ENCODE measurements at regions not wholly inside any gene's neighbourhood (a gene's known extent, or its start where the extent isn't known, plus 50 kb on each side); places are given as distances from the start of the nearest gene placed in this dataset.

DNA sequence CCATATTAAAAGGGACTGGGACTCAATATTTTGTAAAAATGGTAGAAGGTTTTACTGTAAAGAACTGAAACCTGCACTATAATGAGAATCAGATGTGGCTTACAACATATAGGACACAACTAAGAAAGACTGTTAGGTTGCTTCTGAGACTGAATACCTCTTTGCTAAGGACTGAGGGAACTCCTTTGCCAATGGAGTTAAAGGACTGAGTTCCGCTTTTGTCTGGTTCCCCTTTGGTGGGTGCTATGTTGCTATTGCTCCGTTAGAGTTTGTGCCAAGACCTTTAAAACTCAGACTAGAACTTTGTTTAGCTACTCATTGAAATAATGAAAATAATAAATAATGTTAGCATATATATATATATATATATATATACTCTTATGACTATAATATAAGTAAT, 147.8 kb upstream of the KCNMB2 start:
- no peak for DNase-seq

DNA sequence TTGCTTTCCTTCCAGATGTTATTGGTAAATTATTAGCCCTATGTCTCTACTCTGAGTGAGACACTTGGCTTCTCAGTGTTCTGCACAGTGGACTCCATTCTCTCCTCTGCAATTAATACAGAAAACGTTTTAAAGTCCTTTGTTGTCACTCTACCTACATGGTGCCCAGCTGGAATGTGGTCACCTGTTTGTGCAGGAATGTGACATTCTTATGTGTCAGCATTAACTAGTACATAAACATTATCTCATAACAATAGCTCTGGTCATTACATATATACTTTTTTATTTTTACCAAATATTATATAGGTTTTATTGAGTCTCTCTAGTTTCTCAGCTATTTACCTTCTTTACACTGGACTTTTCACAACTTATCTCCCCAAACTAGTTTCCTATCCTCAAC, 147.0 kb upstream of the KCNMB2 start:
- DNase-seq, result no peak

DNA sequence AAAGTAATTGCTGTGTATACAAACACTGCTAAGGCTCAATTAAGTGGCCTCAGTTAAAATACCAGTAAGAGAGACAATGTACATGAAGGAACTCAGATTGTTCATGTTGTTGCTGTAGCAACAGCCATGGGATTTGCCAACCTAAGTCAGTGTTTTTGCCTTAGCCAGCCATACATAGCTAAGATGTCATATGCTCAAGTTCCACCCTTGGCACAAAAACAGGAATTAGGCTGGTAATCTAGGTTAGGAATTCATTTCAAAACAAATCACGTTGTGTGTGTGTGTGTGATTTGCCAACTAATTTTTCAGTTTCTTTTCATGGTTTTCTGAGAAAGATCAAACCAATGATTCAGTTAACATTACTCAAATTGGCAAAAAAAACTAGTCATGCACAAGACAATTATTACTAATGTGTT, 143.7 kb upstream of the KCNMB2 start:
- no peak for DNase-seq

DNA sequence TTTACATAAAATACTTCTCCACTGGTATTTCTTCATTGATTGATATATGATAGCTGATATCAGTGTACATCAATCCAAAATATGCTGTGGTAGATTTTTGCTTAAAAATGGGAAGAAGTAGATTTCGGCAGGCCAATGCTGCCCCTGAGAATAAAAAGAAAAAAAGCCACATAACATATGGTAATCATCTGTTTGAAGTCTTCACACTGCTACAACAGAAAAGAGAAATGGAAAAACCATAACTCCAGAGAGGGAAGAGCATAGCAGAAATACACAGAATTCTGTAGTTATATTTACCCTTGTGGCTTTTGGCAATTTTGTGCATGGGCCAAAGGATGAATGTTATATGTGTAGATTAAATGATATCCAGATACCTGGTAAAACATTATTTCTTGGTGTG, 143.1 kb upstream of the KCNMB2 start:
- DNase-seq, result no peak

DNA sequence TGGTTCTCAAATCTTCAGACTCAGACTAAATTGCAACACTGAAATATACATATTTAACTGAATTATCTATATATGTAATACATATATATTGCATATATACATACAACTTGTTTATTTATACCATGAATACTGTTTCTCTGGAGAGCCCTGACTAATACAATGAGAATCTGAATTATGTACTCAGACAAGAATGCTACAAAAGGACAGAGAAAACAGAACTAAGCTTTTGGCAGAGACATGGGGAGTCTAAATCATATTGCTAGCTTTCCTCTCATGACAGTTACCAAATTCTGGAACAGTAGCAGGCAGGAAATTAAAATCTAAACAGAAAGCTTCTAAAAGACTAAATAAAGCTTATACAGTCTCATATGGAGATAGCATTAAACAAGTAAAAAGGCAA, 142.4 kb upstream of the KCNMB2 start:
- no peak for DNase-seq

DNA sequence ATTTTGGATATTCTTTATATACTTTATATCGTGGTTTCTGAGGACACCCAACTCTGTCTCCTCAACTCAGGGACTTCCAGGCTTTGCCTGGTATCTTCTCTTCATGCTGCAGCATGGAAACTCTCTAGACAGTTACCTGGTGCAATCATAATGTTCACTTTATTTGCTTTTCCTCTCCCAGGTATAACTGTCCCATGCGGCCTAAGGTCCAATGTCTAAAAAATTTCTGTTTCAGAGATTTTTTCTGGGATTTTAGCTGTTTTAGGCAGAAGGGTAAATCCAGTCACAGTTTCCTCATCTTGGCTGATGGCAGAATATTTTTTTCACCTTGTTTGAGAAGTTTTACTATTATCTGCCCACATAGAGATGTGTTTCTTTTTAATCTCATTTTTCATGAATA, 139.9 kb upstream of the KCNMB2 start:
- DNase-seq, result no peak

DNA sequence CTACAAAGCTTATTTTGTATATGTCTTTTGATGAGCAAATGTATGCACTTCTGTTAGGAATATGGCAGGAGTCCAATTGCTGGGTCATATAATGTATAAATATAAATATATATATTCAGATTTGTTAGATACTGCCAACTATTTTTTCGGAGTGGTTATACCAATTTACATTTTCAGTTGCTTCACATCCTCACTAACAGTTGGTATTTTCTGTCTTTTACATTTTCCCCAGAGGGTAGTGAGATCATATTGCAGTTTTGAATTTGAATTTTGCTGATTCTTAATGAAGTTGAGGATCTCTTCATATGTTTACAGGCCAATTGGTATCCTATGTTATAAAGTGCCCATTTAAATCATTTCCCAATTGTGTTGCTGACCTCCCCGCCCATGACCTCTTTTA, 139.0 kb upstream of the KCNMB2 start:
- DNase-seq, result no peak

DNA sequence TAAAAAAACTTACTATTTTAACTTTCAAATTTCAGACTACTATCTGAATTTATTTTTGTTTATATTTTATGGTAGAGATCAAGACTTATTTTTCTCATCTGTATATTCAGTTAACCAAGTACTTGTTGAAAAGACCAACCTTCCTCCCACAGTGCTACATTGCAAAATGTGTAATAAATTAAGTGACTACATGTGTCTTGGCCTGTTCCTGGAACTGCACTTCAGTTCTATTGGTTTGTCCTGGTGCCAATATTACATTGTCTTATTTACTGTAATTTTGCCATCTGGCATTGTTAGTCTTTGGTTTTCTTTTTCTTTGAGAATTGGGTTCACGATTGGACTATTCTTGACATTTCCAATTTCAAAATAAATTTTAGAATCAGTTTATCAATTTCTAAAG, 138.4 kb upstream of the KCNMB2 start:
- DNase-seq, result no peak

DNA sequence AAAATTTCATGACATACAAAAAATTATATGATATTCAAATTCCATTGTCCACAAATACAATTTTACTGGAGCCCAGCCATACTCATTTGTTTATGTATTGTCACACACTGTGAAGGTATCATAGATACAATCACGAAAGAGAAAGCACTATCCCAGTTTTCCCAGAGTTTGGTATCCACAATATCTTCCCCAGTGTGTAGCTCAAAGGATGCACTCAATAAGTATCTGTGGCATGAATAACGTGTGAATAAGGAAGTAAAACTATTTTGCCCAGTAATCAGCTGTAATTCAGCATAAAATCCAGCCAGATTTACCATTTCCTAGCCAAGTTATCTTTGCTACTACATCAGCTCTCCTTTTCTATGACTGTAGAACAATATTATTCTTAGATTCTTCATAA, 131.3 kb upstream of the KCNMB2 start:
- DNase-seq, result no peak

DNA sequence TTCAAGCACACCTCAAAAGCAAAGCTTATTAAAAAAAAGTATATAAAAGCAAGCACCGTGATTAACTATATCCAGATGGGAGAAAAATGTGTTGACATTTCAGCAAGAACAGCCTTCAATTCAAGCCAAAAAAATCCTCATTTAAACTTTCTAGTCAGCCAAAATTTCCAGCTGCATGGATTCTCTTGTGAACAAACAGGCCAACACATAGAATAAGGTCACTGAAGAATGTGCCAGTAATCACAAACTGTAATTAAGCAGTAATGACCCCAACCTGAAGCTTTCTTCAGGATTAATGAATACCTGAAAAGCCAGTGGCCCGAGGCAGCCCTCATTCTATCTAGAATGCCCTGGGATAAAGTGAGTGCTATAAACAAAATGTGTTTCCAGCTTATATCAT, 130.7 kb upstream of the KCNMB2 start:
- DNase-seq, result no peak

DNA sequence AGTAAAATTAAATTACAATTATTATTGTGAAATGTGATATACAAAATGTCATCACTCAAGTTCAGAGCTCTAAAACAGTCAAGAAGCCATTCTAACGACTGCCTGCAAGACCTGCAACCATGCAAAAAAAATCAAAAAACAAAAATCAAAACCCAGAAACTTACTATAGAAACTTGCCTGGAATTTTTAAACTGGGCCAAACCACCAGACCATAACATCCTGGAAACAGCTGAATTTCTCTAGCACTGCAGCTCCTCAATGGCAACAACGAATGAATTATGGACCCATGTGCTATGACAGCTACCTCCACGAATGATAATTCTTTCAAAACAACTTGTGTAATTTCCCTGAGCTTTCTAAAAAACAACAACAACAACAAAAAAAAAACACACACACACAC, 130.0 kb upstream of the KCNMB2 start:
- no peak for DNase-seq

DNA sequence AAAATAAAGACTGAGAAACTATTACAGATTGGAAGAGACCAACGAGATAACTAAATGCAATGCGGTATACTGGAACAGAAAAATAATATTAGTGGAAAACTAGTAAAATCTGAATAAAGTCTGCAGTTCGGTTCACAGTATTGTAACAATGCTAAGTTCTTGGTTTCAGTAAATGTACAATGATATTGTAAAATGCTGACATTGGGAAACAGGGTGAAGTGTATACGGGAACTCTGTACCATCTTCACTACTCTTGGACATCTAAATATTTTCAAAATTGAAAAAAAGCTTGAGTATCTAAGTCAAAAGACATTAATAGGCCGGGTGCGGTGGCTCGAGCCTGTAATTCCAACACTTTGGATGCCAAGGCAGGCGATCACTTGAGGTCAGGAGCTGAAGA, 120.9 kb upstream of the KCNMB2 start:
- DNase-seq, result no peak

DNA sequence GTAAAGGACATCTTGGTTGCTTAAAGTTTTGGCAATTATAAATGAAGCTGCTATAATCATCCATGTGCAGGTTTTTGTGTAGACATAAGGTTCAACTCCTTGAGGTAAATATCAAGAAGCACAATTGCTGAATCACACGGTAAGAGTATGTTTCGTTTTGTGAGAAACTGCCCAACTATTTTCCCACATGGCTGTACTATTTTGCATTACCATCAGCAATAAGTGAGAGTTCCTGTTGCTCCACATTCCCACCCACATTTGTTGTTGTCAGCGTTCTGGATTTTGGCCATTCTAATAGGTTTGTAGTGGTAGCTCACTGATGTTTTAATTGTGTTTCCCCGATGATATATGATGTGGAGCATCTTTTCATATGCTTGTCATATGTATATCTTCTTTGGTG, 118.5 kb upstream of the KCNMB2 start:
- no peak for DNase-seq

DNA sequence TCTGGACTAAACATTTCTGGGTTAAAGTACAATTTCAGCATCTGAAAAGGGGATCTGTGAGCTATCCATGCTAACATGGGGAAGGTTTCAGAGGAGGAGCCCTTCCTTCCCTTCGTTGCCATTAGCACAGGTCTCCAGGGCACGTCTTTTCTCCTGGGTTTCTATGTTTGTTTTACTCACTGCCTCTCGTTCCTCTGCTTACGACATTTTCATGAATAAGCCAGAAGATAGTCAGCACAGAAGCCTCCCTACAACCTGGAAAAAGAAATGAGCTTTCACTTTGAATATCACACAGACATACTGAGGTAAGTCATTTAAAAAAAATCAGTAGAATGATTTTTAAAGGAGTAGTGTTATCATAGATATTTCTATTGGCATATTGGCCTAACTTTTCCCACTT, 117.2 kb upstream of the KCNMB2 start:
- DNase-seq, result no peak

DNA sequence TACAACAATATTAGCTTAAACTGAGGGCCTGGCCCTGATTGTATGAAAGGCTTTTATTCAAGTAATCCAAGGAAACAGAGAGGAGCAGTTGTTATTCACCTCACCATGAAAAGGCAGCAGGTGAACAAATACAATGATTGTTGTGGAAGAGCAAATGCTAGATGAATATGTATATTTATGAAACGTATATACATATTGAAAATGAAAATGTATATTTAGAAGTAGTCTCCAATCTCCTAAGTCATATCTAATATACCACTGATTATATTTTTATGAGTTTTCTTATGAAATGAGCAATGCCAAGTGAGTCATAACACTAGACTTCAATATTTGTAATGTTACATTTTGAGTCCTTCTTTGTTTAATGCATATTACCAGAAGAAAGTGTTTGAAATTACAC, 116.2 kb upstream of the KCNMB2 start:
- no peak for DNase-seq

DNA sequence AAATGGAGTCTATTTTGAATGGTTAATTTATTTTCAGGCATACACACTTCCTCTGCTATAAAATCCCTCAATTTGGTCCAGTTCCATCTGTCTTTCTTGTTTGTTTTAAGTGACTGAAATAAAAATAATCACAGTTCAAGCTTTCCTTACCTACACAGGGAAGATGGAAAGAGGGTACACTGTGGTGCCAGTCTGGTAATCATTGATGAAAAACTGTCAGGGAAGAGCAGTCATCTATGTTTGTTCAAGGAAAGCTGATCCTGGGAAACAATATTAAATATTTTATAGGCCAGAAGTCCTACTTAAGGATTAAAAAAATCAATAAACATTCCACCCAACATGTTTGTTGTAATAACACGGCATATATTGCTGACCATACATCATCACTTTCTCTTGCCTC, 115.2 kb upstream of the KCNMB2 start:
- no peak for DNase-seq

DNA sequence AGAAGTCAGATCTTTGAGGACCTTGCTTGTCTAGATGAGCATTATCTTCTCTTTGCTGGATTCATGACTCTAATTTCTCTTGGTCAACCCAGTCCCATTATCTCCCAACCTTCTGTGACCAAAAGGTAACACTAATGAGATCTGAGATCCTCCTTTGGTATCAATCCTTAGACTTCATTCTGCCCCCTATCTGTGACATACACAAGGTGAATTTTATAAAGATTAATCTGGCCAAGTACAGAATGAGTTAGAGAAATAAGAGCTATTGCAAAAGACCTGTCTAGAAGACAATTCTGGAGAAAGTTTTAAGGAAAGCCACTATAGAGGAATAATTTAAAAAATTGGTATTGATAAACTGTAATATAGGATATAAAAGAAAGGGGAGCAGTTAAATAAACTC, 113.8 kb upstream of the KCNMB2 start:
- no peak for DNase-seq

DNA sequence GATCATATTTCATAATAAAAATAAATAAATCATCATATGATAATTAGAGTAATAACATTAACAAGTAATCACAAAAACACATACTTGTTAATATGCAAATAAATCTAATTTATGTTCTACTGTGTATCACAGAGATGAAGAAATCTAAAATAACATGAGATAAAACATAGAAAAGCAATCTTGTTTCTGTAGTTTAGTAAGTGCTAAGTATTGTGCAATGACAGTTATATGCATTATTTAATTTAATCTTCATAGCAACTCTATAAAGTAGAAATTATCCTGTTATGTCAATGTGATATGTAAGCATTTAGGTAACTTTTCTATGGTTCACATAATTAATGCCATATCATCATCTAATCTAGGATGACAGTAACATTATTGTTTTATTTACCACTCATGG, 108.2 kb upstream of the KCNMB2 start:
- no peak for DNase-seq

DNA sequence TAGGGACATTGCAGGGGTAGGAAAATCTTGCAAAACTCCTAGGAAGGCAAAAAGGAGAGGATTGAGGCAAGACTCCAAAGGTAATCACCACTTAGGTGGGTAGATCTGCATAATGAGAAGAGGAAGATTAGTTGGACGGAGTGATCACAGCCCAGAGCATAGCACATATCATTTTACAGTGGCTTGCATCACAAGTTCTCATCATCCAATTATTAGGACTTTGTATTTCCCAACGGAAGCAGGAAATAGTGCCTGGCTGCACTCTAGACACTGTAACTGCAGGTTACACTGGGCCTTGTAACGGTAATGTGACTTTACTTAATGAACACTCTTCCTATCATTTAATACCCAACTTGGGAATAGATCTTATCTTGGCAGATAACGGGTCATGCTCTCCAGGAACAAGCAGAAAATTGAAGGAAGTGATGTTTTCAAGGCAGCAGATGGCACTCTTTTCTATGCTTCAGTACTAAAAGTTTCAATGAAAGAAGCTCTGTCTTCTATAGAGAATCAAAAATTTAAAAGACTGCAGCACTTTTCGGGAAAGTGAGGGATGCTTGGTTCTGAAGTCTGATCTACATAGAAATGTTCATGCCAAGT, 101.9 kb upstream of the KCNMB2 start:
- DNase-seq, result no peak

DNA sequence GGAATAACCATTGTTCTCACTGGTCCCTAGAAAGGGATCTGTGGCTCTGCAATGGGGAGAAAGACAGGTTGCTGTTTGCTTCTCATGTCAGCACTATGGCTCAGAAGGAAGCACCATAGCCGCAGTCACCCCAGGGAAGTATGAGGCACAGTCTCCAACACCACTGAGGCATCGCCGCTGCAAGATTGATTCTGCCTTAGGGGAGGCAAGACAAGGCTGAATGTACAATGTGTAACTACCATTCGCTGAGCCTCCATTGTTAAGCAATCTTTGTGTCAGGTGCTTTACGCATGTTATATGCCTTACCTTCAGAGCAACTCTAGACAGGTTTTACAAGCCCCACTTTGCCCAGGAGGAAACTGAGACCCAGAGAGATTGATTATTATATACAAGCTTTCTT, 100.7 kb upstream of the KCNMB2 start:
- no peak for DNase-seq

DNA sequence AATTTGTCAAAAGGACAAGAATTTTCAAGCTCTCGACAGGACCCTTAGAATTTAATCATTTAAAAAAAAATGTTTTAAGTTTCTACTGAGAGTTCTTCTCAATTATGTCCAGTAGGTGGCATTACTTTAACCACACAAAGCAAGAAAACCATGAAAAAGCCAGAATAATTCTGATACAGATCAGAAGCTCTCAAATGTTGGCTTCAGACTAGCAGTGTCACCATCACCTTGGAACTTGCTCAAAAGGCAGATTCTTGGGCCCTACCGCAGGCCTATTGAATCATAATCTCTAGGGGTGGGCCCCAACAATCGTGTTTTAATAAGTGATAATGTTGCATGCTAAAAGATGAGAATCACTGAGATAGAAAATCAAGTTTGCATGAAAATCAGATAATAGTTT, 99.5 kb upstream of the KCNMB2 start:
- no peak for DNase-seq

DNA sequence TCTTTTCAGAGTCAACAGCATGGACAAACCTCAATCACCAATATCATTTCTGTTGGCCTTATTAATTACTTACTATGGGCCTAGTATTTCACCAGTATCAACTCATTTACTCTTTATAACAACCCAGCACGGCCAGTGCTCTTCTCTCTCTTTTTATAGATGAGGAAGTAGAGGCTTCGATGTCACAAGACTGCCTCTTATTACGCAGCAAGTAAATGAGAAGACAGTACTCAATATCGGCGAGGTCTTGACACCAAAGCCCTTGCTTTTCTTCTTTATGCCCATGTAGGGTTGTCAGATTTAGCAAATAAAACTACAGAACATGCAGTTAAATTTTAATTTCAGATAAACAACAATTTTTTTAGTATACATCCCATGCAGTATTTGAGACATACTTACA, 99.0 kb upstream of the KCNMB2 start:
- DNase-seq, result no peak

DNA sequence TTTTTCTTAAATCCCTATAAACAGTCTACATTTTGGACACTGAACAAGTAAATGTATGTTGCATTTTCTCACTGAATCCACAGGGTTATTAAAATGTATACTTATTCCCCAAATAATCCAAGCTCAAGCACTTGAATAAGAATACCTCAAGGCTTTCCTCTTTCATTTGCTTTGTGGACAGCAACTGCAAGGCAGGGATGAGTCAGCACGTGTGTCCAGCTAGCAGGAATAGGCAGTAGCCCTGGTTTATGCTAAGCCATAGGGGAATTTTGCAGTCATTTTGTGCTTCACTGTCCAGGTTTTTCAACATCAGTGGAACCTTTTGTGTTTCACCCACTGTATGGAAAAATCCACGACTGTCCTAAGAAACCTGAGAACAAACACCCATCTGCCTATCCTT, 96.7 kb upstream of the KCNMB2 start:
- DNase-seq, result no peak

DNA sequence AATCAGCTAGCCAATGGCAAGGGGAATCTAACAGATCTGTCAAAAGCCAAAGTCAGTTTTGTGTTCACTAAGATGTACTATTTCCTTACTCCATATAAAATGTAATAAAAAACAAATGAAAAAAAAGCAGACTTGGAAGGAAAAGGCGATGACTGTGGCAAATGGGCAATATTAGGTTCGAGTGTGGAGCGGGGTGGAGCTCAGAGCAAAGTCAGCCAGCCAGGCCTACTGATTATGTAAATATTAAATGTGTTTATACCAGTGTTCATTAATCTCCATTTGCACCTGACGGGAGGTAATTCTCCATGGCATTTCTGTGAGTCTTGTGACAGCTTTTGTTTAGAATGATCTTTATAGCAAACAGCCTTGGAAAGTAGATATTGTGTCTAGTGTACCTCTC, 96.2 kb upstream of the KCNMB2 start:
- no peak for DNase-seq

DNA sequence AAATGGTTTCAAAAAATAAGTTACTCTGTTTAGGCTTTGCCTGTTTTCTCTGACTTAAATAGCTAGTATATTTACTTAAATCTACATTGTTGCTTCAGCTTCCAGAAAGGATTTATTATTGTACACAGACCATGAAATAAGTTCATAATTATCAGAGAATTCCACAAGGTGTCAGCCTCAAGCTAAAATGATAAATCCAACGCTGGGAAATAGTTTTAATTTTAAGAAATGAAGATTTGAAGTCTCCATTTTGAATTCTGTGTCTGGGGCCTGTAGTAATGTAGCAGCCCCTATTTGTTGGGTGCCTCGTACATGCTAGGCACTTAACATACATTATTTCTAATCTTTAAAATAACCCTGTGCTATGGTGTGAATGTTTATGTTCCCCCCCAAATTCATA, 92.6 kb upstream of the KCNMB2 start:
- DNase-seq, result no peak

DNA sequence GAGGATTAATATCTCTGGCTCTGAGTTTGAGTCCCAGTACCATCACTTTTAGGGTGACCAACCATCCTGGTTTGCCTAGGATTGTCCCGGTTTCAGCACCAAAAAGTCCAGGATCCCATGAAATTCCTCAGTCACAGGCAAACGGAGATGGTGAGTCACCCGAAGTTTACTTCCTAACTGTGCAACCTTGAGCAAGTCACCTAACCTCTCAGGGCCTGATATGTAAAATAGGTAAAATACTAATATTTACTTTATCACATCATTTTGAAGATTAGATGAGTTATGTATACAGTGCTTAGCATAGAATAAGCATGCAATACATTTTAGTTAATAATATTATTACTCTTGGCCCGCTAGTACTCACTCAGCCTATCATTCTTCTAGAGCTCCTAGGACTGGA, 91.1 kb upstream of the KCNMB2 start:
- no peak for DNase-seq
